Tibial nerve (tissue), 4 donors: ENCODE measurements at regions not wholly inside any gene's neighbourhood (a gene's known extent, or its start where the extent isn't known, plus 50 kb on each side); places are given as distances from the start of the nearest gene placed in this dataset.

Experiments used
- EP300 ChIP-seq, 2 donors: sonication (generic); formaldehyde crosslinking; IDR thresholded peaks; one replicate each; pipeline ENCODE4 v1.6.1; 2017; ENCODE audit warnings: antibody characterized with exemption in 2 of 2, mild to moderate bottlenecking in 1 of 2
- TF ChIP-seq, protein P1 (sequence below), 5 experiments: fragments of 200-600 bp in 3 of 5; fragments of 450-650 bp in 2 of 5; sonication (generic) in 3 of 5; IDR thresholded peaks; one replicate each; pipeline ENCODE4 v1.5.1; 2016 to 2019; ENCODE audit warnings: antibody characterized with exemption in 5 of 5, mild to moderate bottlenecking in 3 of 5, moderate library complexity in 2 of 5

DNA sequence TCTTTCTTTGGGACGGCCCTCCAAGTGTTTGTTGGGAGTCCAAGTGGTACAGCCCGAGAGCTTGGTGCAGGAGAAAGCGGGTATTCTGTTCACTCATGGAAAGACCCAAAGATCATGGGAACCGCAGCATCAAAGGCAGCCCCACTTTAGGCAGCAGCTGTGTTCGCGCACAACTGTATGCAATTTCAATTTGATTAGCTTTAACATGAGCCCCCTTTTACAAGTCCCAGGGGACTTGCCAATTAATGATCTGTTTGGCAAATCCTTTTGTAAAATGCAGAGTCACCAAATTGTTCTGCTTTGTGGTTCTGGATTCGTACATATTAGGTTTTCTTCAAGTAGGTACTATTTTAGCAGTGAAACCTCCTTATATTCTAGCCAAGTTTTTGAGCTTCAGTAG is 217.7 kb downstream of the AACS start:
- TF ChIP-seq, protein P1, sequence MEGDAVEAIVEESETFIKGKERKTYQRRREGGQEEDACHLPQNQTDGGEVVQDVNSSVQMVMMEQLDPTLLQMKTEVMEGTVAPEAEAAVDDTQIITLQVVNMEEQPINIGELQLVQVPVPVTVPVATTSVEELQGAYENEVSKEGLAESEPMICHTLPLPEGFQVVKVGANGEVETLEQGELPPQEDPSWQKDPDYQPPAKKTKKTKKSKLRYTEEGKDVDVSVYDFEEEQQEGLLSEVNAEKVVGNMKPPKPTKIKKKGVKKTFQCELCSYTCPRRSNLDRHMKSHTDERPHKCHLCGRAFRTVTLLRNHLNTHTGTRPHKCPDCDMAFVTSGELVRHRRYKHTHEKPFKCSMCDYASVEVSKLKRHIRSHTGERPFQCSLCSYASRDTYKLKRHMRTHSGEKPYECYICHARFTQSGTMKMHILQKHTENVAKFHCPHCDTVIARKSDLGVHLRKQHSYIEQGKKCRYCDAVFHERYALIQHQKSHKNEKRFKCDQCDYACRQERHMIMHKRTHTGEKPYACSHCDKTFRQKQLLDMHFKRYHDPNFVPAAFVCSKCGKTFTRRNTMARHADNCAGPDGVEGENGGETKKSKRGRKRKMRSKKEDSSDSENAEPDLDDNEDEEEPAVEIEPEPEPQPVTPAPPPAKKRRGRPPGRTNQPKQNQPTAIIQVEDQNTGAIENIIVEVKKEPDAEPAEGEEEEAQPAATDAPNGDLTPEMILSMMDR (IDR thresholded peaks at IDR 0.05) = no peak
- no peak for TF ChIP-seq EP300 (IDR thresholded peaks at IDR 0.05)
